ENCODE measurements at regions not wholly inside any gene's neighbourhood (a gene's known extent, or its start where the extent isn't known, plus 50 kb on each side); places are given as distances from the start of the nearest gene placed in this dataset.

DNA sequence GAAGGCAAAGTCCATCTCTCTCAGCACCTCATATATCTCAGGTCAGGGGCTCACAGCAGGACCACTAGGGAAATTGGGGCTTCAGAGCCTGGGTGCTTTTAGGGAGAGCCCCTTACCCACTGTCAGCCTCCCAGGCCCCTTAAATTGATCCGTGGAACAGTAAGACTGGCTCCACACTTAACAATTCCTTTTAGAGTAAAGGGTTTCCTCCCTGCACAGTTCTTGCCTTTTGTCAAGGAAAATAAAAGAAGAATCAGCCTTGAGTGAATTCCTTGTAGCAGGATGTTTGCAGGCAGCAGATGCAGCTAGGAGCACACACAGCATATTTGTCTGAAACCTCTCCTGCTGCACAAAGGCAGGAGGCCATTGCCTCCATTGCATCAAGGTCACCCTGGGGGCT lies 184.9 kb downstream of the SEC16B start:
- FAIRE-seq = no peak

DNA sequence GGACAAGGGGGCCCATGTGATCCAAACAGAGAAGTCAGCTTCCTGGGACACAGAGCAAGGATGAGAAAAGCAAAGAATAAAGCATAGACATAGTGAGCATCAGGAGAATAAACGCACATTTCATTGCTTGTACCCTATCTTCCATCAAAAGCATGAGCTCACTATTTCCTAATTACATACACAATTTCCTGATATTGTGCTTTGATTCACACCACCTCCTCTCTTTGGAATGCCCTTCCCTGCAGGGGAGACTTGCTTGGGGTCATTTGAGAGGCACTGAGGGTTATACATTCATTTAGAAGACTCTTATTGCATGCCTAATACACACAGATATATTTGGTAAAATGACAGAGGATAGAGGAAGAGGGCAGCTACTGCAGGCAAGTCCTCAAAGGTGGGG lies 185.4 kb downstream of the SEC16B start:
- FAIRE-seq = no peak

DNA sequence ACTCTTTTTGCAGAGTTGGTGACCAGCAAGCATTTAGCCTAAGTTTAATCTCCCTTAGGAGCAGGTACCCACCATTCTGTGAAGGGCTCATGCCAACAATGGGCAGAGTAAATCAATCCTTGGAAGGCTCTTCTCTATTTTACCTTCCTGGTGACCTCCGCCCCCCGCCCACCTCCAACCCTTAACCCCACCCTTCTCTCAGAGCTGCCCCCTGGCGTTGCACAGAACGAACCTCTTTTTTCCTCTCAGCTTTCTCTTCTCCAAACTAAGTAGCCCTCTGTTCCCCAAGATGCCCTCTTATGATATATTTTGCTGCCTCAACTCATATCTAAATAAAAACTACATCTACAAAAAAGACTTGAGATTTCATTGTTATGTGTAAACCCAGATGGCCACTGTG lies 186.8 kb downstream of the SEC16B start:
- FAIRE-seq = no peak

DNA sequence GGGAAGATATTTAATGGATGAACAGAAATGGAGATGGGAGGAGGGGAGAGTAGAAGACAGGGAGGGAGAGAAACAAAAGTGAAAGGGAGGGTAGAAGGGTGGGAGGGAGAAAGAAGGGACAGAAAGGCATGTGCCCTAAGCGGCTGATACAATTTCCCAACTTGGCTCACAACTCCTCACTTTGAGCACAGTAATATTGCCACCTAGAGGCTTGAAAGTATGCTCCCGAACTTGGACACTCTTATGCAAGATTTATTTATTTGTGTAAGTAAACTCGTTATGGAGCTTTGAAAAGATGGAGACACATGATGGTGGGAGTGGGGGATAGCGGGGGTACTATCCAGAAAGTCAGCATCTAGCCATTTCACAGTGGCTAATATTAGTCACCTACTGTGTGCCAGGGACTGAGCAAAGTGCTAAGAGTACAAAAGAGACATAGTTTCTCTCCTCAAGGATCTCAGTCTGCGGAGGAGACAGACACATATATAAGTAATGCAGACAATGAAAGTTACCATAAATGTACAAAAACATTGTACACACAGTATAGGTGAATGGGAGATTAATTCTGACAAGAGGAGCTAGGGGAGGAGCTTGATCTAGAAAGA lies 189.7 kb downstream of the SEC16B start:
- no peak for FAIRE-seq

DNA sequence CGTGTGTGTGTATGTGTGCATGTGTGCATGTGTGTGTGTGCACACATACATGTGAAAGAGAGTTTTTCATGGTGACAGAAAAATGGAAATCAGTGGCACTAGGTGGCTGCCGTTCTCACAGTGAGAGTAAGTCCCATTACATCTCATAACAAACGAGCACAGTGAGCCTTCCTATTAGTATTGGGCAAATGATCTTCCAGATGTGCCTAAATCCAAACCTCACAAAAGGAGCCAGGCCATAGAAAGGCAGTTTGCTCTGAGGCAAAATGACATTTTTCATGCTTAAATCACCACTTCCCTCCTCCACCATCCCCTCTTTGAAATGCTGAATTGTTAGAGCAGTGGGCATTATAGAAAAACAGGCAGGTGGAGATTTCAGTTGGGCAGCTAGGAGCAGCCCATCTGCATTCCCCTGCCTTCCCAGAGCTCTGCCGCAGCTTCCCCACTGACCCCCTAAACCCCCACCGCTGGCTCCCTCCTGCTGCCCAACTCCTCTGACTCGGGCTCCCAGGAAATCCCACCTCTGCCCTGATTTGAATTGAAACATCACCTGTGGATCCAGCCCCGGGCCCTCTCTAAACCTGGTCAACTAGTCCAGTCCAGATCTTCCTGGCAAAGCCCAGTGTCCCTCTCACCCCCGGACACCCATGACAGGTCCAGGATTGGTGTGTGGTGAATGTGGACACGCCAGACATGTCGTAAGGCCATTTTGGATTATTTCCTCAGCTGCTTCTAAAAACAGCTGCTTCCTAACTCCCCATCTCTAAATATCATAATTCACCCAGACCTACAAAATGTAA lies 190.5 kb downstream of the SEC16B start:
- no peak for FAIRE-seq

DNA sequence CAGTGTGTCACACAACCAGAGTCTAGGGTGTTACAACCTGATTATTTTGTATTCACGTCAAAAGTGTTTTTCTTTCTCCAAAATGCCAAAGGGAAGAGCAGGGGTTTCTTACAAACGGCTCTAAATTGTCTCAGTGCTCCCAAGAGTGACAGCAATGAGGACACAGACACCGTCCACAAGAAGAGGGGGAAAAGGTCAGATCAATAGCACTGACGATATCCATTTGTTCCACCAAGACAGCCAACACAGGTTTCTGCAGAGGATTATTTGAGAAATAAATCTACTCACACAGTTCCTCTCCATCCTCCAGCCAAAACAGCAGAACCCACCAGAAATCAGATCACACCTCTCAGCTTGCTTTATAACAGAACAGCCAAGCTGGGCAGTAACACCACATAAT lies 193.9 kb downstream of the SEC16B start:
- FAIRE-seq = no peak

DNA sequence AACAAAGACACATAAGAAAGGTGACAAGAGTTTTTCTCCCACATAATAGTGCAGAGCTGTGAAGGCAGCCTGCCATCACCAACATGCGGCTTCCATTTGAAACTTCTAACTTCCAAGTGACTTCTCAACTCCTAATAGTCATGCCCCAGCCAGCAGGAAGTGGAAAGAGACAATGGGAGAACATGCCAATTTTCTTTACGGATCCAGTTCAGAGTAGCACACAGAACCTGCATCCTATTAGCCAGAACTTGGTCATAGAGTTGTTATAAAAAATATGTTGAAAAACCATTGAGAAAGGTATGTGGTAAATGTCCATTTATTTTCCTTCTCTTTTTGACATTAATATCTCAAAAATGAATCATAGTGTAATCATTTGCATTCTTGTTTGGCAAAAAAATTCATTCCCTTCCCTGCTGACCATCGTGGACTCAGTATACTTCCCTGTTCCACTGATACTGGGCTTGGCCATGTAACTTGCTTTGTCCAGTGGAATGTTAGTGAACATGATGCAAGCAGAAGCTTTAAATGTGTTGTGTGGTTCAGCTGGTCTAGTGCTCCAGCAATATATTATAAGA lies 197.4 kb downstream of the SEC16B start:
- FAIRE-seq = no peak

DNA sequence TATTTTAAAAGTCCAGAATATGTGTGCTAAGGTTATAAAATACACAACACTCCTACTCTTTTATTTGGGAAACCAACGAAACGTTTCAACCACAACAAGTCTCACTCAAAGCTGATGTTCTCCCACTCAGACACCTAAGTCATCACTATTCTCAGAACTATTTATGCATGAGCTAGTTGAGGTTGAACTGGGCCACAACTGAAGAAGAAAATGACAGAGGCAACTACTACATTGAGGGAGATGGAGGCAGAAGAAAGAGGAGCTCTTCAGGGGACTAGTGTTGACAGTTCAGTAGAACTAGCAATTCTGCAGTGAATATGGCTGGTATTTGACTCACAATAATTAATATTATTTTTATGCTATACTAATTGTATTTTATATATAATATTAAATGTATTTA lies 198.2 kb downstream of the SEC16B start:
- no peak for FAIRE-seq

DNA sequence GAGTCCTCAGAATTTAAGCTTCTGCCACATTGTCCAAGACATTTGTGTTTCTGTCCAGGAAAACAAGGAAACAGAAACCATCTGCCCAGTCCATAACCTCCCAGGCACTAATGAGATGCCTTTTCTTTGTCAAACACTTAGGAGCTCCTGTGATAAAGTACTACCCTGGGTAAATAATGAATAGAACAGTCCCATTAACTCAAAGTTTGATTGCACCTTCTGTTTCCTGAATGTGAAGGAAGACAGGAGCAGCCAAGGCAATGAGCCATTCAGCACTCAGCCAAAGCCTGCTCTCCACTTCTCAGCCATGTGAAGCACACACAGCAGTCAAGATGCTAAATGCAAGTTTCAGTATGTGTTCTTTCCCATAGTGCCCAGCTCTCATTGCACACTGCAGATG lies 199.8 kb downstream of the SEC16B start:
- FAIRE-seq = no peak

DNA sequence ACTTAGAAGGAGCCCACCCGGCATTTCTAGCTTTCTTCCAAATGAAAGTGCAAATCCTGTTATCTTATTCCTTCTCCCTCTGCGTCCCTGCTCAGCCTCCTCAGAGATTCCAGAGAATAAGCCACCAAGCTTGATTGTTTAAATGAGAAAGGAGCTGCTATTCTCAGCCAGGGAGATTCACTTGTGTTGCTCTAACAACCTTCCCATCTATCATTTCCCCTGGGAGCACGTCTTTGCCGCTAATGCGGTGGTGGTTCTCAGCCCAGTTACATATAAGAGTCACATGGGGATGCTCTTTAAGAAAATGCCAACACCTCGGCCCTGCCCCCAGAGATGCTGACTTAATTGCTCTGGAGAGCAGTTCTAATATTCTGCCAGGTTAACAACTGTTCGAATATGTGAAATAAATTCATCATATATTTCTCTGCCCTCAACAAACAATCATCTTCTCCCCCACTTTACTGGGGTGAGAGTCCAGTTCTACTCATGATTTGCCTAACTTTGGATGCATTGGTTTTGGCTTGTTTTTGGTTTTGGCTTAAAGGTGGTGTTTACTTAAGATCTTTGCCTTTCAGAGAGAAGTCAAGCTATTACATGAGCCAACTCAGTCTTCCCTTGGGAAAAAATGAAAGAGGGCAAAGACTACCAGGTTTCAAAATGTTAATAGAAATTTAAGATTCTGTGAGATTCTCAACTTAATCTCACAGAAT lies 213.9 kb downstream of the SEC16B start:
- FAIRE-seq = no peak

DNA sequence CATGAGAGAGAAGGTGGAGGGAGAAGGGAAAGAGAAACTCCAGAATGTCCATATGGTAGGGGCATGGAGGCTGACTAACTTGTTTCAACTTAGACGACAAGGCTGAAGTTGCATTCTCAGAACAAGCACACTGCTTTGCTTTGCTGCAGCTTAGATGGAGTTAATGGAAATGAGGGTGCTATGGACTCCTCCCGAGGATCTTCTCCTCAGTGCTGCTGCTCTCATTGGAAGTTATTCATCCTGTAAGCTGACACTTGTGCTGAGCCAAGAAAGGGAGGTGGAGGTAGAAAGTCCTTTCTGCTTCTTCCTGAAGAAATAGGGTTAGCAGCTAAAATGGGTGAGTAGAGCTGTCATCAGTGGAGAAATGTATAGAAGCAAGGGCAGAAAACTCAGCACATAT lies 215.3 kb downstream of the SEC16B start:
- FAIRE-seq = no peak

DNA sequence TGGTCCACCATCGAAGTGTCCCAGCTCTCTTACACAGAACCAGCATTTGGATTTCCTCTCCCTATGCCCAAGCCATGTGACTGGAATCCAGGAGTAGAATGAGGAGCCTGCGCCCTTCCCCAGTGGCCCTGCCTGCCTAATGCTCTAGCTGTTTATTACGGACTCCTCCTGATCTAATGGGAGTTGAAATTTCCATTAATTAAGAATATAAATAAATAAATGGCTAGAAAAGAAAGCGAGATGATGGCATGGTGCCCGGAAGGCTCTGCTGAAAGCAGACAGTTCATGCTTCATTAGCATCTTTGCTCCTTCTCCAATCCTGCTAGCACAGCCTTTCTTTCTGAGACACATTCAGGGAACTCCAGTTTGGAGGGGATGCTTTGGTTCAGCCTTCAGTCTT lies 216.2 kb downstream of the SEC16B start:
- FAIRE-seq = no peak

DNA sequence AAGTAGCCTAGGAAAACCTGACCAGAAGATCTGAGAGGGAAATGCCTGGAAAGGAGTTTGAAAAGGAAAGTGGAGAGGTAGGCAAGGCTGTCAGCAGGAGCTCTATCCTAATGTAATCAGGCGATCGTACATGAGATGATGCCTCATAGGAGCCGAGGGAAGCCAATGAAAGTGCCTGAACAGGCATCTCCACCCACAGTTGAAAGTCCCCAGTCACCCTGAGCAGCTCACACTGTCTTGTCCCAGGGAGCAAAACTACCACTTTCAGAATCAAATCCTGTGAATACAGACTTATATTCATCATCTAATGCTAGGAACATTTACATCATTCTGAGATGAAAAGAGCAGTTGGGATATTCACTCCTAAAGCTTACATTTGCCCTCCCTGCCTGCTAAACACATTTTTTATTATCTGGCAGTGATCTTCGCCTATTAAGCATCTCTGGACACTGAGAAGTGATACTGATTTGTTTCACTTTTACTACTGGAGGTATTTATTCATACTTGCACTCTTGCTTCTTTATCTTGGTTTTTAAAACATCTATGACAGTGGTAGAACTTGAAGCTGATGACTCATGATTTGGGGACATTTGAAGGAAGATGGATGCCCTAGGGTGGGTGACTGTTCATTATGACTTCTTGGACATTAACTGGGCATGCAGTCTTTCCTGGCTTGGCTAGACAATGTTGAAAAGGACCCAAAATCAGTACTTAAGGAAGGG lies 221.6 kb downstream of the SEC16B start:
- no peak for FAIRE-seq

DNA sequence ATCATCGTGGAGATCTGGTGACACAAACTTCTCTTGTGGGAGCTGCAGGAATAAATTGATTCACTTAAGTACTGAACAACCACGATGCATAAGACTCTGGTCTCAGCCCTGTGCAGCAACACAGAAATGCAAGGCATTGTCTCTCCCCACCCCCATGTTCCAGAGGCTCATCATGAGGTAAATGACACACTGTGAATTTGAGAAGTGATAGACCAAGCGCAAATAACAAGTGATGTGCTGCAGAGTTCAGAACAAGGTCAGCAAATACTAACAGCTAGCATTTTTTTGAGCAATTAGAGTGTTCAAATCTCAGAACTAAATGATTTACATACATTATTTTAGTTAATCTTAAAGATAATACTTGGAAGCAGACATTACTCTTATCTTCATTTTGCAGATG lies 223.7 kb downstream of the SEC16B start:
- no peak for FAIRE-seq

DNA sequence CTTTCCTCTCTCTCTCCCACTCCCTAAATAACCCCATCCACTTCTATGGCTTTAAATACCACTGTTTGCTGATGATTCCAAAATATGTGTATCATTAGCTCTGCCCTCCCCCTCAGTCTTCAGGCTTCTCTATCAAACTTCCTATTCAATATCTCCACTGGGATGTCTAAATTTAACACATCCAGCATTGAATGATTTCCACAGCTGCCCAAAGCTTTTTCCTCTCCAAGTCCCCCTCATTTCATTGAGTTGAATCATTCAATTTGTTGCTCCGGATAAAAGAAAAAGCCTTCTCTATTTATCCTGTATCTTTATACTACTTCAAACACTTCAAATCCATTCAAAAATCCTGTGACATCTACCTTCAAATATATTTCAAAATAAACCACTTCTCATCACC lies 225.0 kb downstream of the SEC16B start:
- FAIRE-seq = no peak

DNA sequence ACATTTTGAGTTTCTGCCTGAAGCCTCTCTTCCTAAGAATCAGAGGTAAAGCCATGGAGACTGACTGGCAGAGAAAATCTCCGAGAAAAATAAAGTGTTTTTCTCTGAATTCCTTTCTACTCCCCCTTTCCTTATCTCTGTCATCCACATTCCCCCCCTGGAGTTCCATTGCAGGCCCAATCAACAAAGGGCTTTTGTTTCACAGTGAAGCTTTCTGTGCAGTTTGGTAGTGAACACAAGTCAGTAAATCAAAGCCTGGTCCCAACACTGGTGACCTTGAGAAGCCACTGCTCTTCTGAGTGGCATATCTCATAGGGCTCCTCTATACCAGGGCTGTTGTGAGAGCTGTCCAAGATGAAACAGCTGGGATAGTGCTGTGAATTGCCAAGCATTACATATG lies 228.4 kb downstream of the SEC16B start:
- no peak for FAIRE-seq

DNA sequence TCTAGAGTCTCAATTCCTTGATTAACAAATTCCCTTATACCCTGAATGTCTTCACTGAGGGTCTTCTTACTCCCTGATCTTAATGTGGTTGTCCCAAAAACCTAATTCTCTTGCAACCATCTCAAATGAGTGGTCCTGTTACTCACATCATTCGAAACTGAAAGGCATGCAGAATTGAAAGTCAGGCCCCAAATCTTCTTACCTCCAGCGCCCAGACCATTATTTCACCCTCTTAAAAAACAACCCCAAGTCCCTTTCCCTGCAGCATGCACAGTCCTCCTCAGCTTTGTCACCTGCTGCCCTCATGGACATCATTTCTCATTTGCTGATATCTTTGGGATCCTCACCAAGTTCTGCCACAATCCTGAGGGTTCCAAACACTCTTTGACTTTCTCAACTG lies 230.1 kb downstream of the SEC16B start:
- no peak for FAIRE-seq

DNA sequence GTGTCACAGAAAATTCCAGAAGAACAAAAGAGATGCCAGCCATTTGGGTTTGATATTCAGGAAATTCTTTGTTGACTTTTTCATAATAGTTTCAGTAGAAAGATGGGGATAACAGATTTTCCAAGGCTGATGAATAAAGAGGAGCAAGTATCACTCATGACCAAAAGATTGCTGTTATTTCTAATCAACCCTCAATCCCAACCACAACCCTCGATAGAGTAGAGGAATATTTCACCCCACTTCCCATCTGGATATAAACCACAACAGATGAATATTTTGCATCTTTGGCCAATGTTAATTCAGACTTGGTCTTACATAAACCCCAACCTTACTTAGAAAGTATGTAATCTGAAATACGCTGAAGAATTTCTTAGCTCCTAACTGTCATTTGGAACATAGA lies 232.4 kb downstream of the SEC16B start:
- FAIRE-seq = no peak

DNA sequence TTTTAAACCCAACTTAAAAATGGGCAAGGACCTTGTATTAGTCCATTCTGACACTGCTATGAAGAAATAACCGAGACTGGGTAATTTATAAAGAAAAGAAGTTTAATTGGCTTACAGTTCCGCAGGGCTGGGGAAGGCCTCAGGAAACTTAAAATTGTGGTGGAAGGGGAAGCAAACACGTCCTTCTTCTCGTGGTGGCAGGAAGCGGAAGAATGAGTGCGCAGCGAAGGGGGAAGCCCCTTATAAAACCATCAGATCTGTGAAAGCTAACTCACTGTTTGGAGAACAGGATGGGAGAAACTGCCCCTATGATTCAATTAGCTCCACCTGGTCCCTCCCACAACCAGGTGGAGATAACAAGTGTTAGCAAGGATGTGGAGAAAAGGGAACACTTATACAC lies 237.7 kb downstream of the SEC16B start:
- no peak for FAIRE-seq

DNA sequence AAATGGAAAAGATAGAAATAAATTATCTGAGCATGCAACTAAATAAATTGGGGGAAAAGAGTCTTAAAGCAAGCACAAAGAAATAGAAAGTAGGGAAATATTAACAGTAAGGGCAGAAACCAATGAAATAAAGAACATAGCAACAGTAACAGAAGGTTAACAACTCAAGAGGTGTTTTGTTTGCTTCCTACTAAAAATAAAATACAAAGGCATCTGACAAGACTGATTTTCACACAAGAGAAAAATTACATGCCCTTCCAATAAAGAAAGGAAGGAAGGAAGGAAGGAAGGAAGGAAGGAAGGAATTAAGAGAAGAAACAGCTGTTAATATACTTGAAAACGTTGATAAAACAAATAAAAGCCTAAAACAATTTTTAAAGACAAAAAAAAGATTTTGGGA lies 240.2 kb downstream of the SEC16B start:
- no peak for FAIRE-seq

DNA sequence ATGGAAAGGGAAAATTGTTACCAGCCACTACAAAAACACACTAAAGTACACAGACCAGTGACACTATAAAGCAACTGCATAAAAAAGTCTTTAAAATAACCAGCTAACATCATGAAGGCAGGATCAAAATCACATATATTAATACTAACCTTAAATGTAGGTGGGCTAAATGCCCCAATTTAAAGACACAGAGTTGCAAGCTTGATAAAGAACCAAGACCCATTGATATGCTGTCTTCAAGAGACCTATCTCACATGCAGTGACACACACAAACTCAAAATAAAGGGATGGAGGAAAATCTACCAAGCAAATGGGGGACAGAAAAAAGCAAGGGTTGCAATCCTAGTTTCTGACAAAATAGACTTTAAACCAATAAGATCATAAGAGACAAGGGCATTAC lies 246.3 kb downstream of the SEC16B start:
- FAIRE-seq = no peak

DNA sequence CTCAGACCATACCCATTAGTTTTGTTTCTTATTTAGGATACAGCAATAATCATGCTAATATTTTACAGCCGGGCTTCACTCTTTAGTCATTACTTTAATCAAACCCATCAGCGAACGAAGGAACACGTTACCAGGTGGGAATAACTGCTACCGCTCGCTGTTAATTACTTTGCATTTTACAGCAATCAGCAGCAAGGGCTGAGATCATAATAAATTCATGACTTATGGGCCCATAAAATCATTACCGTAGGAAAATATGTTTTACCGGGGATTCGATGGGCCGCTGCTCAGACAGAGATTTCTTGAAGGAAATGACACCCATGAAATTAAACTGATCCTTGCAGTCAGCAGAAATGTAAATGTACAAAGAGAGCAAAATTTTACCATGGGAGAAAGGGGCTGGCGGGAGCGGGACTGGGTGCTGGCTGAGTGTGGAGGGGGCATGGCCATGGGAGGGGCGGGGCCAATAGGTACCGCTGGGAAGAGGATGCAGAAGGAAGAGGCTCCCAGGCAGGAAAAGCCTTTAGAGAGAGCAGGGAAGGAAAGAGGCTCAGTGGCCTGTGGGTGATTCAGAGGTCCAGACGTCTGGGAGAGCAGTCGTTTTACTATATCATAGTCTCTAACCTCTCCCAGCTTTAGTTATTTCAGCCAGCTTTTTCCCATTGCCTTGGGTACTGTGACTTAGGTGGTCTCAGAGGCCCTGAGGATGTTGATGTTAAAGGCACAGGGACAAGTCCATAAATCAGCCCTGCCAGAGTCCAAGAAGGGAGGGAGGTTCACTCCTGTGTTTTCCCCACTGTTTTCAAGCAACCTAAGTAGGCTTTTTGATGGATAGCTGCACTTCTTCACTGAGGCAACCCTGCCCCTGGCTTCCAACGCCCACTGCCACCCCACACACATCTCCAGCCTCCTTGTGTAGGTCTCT lies 258.9 kb downstream of the SEC16B start:
- FAIRE-seq = no peak

Measured in A204.1 (cell line).